RPMI7951 (cell line): ENCODE measurements at regions not wholly inside any gene's neighbourhood (a gene's known extent, or its start where the extent isn't known, plus 50 kb on each side); places are given as distances from the start of the nearest gene placed in this dataset.
A peak's percentile ranks its signal among the peaks of the same experiment; 100 is the strongest.
"Not testable (repeated sequence)": the region's sequence is repeated elsewhere in the genome, so short reads cannot be mapped to it uniquely, and the experiment has no call there.

Experiments
- DNase-seq: peaks from one replicate; pipeline ENCODE4 v3.0.0-alpha.2; 2012; ENCODE audit warnings: low read depth

DNA sequence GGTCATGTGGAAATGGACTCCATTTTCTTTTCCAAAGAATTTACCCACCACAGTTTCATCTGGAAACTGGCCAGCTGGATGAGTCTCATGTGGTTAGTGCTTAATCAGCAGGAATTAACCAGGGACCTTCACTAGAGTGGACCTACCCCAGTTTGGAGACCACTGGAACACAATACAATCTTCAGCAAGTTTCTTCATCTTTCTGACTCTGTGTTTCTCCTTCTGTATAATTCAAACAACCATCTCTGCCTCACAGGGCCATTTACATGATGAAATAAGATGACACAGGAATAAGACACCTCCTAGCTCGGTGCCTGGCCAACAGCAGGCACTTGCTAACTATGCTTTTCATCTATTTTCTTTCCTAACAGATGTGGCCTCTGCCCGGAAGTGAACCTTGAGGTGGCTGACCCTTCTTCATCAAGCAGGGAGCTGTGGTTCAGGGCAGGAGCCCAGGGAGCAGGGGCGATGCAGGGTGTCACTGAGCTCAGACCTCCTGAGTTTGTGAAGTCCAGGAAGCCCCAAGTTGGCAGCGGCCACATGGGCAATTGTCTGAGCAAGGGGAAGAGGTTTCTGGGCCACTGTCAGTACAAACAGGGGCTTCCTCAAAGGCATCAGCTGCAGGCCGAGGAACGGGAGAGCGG, 98.8 kb downstream of the SOD2 start:
- peak; percentile 84 for DNase-seq

DNA sequence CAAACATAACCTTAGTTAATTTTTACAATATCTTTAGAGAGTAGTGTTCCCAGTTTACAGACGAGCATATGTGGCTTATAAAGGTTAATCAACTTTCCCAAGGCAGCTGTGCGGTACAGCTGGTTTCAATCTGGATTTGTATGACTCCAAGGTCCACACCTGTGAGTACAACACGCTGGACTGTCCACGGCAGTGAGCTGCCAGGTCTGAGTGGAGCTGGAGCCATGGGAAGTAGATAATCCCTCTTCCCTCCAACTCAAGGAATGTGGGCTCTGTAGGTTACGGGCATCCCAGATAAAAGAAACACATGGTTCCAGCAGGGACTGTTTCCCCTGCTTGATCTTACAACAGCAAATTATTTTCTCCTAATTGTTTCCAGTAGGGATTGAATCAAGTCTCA, 102.2 kb downstream of the SOD2 start:
- no peak for DNase-seq

DNA sequence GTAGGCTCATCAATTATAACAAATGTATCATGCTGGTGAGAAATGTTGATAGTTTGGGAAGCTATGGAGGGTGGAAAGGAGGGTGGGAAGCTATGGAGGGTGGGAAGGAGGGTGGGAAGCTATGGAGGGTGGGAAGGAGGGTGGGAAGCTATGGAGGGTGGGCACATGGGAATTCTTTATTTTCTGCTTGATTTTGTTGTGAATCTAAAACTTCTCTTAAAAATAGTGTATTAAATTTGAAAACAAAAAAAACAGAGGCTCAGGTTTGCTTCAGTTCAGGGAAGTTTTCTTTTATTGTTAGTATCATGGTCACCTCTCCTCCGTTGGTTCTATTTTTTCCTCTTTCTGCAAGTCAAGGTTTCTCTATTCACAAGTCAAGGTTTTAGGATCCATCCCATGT, 106.4 kb downstream of the SOD2 start:
- DNase-seq: no peak

DNA sequence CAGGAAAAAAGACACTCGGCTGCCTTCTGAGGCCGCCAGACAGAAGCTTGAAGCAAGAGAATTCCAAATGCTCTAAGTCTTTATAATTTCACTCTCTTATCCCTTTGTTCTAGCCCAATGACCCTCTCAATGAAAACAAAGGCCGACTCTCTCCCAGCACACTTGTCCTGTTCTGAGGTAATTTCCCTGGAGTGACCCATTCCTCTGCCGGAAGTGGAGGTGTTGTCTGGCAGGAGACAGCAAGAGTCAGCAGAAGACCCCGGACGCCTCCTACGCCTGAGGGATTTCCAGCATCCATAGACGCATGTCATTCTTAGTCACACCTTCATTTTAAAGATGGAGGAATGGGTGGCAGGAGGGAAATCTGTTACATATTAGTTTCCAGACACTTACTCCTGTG, 110.3 kb downstream of the SOD2 start:
- no peak for DNase-seq

DNA sequence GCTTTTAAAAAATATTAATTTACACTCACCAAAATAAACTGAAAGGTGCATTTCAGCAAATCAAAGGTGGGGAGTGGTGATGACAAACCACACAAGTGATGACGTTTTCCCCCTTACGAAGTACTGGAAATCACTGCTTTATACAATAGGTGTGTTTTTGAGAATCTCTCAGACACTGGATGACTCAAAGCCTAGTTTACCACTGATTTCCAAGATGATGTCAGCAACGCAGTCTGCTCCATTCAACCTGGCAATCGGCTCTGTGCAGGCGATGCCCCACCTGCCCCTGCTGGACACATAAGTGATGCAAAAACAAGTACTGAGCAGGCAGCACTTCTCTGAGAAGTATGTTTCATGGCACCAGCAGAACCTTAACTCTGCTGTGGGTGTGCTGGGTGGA, 114.4 kb downstream of the SOD2 start:
- DNase-seq: peak; percentile 15

GRCh38 chr6:159577564-159577963, 115.5 kb downstream of the SOD2 start:
- DNase-seq: peak; percentile 65

DNA sequence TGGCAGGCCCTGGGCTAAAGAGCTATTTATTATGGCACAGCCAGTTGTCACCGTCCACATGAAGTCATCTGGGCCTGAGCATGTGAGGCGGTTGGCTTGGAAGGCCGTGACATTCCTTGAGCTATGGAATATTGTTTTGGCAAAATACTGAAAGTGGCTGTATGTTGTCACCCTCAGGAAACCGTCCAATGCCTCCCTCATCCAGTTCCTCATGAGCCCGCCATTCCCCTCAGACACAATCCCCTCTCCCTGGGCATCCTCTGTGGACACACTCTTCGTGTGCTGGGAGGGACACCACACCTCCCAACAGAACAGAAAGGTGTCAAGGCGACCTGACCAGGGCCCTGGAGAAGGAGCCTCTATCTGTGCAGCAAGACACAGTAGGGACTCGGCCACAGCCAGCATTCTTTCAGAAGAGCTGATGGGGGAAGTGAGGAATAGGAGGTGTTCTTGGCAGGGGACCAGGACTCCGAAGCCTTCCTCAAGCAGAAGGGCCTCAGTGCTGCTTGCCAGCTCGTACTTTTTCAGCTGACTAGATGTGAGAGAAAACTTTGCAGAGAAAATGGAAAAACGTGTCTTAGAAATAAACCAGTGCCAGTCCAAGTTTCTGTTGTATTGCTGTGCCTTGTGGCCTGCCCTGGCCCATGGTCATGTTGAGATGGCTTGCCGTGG, 120.5 kb downstream of the SOD2 start:
- no peak for DNase-seq

DNA sequence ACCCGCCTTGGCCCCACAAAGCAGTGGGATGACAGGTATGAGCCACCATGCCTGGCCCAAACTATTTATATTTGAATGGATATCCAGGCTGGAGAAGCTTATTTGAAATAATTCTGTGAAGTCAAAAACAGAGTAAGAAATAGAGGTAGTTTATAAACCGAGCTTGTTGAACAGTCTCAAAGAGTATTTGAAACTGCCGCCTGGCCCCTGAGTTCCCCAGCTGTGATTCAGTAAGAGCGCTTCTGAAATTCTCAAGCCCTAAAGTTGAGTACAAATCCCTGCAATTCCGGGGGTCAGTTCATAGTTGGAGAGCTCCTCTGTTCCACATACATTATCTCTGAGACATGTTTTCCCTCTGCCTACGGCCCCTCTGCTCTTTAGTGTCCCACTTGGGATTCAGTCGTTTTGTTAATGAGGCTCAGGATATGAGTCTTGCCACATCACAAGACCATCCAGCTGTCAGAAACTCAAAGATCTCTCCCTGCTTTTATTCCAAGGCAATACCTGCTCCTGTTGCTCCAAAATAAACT, 127.8 kb downstream of the SOD2 start:
- no peak for DNase-seq

- DNase-seq: no peak
Measured at GRCh38 chr6:159564456-159564855, 128.6 kb downstream of the SOD2 start.

DNA sequence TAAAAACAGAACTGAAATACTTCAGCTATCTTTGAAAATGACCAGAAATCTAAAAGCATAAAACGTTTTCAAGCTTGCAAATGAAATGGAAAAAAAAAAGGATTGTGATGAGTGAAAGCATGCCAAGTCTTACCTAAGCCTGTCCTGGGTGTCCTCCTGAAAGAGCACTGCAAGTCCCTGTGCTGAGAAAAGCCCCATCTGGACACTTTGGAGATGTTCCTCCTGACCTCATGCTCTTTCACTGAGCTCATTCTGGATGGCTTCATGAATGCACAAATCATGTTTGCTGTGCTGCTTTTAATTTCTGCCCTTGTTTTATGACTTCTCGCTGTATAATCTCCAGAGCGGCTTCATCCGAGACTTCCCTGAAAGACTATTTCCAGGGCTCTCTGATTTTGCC, 136.0 kb downstream of the SOD2 start:
- DNase-seq: no peak

GRCh38 chr6:159555082-159555875, 137.8 kb downstream of the SOD2 start:
- no peak for DNase-seq

- no peak for DNase-seq
Measured at GRCh38 chr6:159541296-159541695, 151.7 kb downstream of the SOD2 start.

- DNase-seq: no peak
Measured at GRCh38 chr6:159540883-159541282, 152.2 kb downstream of the SOD2 start.

DNA sequence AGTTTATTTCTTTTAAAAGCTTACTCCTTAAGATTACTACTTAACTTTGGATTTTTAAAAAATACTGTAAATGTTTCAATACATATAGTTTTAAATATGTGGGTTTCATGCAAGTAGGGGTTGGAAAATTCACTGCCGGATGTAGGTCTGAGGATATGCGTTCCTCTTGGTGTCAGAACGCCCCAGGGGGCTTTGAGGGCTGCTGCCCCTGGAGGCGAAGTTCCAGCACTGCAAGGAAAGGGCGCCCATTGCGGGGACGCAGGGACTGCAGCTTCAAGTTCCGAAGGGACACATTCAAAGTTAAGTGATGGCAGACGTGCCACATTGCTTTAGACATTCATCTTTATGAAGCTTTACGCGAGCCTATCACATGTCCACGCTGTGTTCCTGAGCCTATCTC, 152.9 kb downstream of the SOD2 start:
- DNase-seq: peak; percentile 47

DNA sequence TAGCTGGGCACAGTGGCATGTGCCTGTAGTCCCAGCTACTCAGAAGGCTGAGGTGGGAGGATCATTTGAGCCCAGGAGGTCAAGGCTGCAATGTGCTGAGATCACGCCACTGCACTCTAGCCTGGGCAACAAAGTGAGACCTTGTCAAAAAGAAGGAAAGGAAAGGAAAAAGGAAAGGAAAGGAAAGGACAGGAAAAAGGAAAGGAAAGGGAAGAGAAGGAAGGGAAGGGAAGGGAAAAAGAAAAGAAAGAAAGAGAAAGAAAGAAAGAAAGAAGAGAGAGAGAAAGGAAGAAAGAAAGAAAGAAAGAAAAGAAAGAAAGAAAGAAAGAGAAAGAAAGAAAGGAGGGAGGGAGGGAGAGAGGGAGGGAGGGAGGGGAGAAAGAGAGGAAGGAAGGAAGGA, 155.0 kb downstream of the SOD2 start:
- DNase-seq: not testable (repeated sequence)

DNA sequence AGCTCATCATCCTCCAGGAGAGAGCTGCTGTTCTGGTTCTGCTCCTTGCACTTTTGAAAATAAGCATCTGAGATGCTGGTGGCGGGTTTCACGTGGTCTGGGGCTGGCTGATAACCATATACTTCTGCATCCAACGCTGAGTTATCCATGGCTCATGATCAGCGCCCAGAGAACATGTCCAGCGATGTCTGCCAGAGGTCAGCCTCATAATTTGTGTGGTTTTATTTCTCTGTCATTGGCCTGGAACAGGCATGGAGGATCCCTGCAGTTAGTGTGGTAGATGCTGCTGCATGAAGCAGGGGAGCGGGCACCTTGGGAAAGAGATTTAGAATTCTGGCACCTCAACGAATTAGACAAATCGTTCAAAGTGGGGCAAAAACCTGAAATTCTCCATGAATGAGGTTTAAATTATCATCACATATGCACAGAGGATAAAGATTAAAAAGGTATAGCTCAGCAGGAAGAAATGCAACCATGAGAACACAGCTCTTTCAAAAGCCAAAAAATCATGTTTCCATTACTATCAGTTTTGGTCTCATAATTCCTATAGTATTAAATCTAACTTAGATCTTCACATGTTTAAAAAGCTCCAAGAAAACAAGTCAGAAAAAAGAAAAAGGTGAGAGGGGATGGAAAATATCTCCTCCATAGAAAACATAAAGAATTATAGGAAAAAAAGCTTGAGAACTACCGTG, 157.2 kb downstream of the SOD2 start:
- DNase-seq: no peak

DNA sequence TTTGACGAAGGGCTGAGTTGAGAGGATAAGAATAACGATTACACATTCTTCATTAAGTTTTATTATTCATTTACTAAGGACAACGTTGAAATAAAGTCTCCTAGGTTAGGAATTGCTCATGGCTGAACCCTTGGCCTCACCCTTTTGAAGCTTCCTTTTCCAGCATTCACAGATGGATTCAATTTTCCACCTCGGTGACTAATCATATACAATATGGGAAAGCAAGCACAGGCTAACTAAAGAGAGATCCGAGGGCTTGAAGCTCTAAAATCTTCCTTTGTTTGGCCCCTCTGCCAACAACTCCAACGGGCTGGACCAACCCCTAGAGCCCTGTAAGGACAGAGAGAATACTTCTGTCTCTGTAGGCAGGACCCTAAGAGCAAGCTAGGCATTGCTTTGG, 159.5 kb downstream of the SOD2 start:
- DNase-seq: peak; percentile 93

GRCh38 chr6:159533016-159533415, 160.0 kb downstream of the SOD2 start:
- DNase-seq: peak; percentile 76

DNA sequence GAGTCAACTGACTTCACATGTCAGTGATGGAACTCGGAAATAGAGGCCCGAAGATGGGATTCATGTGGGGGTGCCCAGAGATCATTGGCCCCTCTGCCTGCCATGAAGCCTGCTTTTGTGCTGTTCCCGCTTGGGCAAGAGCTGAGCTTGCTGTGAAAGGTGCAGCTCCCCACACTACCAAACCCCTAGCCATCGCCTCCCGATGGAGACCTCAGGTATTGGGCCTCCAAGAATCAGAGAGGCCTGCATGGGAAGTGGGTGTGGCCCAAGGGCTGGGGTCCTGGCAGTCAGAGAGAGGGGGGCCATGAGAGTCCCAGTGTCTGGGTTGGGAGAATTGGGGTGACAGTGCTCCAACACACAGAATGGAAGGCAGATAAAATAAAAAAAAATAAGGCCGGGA, 160.9 kb downstream of the SOD2 start:
- no peak for DNase-seq

GRCh38 chr6:159529934-159530333, 163.1 kb downstream of the SOD2 start:
- no peak for DNase-seq

DNA sequence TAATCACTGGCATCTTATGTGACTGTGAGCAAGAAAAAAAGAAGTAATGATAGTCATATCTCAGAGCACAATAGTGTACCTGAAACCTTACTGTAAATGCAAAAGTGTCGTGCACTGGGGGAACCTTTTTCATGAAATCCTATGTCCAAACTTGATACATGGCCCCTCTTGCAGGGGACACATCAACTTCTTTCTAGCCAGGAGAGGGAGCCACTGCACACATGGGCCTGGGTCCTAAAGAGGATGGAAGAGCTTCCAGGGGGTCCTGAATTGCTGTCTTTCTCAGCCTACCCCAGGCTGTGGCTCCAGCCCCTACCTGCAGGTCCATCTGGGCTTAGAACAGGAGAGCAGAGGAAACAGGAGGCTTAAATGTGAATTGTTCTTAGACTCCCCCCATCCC, 165.7 kb downstream of the SOD2 start:
- no peak for DNase-seq

GRCh38 chr6:159525445-159526025, 167.5 kb downstream of the SOD2 start:
- no peak for DNase-seq
